Stimulated activated CD4-positive, alpha-beta T cell treated with anti-CD3 and anti-CD28 coated beads, Interleukin-15, amount 100 ng/mL, for 24 hours (primary cell): ENCODE measurements at regions not wholly inside any gene's neighbourhood (a gene's known extent, or its start where the extent isn't known, plus 50 kb on each side); places are given as distances from the start of the nearest gene placed in this dataset.

ENCODE experiments used
- DNase-seq: peaks from one replicate; pipeline ENCODE4 v3.0.0-alpha.2; 2020

DNA sequence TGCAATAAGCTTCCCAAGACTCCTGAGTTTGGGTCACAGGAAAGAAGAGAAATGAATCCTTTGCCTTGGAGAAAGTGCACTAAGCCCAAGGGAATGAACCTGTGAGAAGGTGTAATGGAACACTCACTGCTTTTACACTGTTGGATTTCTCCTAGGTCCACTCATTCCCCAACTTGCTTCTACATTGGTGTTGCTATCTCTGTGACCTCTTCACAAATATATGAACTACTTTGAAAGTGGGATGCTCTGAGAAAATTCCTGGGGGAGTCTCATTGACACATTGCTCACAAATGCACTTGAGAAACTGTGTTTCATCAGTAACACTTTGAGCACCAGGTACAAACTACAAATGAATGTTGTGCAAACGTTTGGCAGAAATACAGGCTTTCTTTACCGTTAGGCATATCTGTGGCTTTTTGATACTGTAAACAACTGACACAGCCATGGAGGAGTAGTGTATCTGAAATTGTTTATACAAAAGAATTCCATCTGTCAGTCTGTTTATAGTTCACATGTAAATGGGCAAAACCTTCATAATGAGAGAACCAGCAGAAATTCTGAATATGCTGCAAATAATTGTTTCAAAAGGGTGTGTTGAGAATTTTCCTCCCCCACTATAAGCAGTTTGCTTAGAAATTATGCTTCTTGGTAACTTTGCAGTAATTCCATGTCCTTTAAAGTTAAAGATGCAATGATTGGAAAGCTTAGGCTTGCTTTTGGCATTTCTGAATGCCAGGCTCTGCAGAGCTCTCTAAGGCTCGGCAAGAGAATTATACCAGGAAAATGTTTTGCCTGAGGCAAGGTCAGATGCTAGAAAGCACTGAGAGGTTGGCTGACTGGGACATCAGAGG, 348.5 kb upstream of the DDHD1 start:
- no peak for DNase-seq

DNA sequence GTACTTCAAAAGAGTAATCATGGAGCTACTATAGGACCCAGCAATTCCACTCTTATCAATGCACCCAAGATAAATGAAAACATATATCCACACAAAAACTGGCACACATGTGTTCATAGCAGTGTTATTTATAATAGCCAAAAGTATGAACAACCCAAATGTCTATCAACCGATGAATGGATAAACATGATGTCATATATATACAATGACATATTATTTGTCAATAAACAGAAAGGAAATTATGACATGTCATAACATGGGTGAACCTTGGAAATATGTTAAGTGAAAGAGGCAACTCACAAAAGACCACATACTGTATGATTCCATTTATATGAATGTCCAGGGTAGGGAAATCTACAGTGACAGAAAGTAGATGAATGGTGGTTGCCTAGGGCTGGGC, 347.1 kb upstream of the DDHD1 start:
- no peak for DNase-seq

DNA sequence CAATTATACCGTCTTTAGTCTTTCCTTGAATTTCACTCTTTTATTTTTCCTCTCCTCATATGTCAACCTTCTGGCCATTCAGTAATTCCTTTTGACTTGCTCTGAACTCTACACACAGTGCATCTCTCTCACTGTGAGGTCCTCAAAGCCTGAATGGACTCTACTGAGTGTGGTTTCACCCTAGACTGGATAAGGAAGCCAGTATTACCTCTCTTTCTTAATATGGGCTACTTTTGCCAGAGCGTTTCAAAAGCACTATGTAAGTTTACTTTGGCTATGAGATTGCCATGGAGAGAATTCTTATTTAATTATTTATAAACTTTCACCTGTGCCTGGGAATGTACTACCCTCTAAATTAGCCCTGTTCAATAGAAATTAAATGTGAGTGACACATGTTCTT, 343.5 kb upstream of the DDHD1 start:
- DNase-seq, result no peak

DNA sequence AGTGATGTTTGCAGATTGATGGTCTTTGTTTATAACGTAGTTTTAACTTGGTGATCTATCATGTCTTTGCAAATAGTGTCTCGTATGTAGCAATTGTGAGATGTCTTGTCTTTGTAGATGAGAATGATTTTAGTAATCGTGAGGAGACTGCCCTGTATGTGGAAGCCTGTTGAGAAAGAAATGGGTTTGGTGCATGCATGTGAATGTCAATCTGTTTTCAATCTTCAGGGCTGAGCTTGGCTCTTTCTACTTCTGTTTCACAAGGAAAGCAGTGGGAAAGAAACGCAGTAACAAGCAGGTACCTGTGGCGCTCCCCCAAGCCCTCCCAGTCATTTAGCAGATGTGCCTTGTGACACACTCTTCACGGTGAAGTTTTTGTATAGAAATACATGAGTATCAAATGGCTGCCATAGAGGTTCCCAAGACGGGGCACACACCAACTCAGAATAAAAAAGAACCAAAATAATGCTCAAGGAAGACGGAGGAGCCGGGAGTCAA, 342.8 kb upstream of the DDHD1 start:
- DNase-seq, result no peak

DNA sequence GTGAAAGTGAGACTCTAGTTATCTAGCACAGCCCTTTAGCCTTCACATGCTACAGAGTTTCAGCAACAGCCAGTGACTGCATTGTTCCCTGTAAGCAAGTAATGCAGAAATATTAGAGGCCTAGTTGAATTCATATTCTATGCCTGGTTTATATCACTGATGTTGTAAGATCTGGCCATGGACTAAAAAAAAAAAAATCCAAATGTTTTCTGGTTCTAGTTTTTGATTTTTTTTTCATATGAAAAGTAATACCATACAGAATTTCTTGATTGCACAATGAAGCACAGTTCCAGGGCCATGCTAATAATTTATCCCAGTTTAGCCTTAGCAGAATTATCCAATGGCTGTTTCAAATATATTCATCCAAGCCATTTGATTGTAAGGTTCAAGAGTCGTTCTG, 341.5 kb upstream of the DDHD1 start:
- DNase-seq, result no peak

DNA sequence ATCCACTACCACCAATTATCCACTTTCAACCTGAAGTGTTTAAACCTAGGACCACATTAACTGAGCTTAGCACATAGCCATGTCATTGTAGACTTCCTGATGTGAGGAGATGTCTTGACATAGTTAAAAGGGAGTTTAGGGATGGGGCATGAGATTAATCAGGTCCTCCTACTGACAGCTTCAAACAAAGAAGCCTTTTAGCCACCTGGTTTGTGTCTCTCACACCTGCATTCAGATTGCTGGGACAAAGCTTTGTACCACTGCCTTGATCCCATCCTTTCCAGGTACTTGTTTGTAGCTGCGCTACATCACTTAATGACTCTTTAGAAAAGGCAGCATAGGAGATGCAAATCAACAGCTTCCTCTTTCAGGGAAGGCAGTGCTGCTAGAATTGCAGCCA, 340.7 kb upstream of the DDHD1 start:
- no peak for DNase-seq

DNA sequence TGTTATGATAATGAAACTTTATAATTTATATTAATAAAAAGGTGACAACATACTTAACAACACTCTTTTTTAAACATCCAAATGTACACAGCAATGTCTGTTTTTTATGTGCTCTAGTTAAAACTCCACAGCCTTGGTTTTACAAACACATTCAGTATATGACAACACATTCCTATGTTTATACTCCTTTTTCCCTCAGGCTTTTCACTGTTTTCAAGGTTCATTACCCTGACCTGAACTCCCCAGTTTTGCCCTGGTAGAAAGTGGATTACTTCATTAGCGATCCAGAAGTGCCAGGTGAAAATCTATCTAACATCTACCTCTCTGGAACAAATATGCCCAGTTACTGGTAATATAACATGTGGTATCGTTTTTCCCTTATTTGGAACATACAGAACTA, 340.2 kb upstream of the DDHD1 start:
- DNase-seq, result no peak

DNA sequence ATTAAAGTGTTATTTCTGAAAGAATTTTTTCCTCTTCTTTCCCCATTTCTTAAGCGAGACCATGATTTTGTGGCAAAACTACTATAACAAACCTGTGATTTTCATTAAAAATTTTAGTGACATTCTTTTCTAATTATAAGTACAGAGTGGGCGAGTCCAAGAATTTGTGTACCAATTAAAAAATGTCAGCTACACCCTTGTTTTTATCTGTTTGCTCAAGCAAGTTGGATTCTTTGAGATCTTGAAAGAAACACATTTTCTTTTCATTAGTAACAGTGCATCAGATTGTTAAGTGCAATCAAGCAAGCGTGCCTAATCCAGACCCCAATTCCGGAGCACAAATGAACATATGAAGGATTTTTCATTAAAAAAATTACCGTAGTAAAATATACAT, 338.8 kb upstream of the DDHD1 start:
- no peak for DNase-seq

DNA sequence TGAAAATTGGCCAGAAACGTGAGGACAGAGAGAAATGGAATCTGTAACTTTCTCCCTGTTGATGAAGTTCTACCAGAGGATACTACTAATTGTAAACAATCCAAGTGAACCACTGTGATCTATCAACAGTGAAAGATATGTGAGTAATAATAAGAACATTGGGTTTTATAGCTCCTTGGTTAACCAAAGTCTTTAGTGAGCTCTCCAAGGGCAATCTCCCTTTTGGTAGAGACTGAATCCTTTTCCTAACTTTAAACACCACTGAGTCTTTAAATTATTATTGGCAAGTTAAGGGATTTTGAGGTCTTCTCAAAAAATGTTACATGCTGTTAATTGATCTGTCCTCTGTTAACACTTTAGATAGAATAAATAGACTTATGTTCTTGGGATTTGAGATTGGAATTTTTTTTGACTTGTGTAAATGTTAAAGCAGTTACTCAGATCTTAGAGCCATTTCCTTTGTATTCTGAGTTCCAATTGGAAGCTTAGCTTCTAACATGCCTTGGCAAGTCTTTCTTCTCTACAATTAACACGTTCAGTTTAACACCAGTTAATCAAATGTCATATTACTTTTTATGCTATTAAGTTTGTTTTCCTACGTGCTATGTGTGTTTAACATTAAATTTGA, 338.2 kb upstream of the DDHD1 start:
- no peak for DNase-seq

DNA sequence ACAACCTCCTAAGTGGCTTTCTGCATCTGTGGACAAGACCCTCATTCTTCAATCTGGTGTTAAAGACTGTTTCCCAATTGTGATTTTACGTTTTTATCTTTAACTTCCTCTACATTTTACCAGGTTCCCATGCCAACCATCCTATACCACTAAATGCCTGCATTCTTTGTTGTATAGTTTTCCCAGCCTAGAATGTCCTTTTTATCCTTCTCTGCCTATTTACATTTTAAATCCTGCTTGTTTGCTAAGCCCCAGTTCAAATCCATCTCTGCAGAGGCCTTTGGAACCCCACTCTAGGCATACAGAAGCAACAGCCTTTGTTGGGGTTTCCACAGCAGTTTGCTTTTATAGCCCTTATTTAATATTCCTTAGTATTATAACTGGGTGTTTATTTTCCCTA, 325.1 kb upstream of the DDHD1 start:
- DNase-seq, result no peak

DNA sequence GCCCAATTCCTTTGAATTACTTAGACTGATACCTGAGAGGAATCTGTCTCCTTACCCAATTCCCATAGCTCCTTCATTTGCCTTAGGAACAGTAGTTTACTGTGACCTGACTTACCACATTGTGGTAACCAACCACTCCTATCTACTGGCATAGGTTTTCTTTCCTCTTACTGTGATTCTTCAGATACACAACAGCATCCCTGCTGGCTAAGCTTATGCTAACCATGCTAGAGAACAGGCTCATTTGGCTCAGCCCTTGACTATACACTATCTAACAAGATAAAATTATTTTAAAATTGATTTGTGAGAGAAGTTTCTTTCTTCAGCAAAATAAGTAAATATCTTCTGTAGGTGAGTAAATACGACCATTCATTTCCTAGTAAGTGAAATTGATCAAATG, 320.4 kb upstream of the DDHD1 start:
- DNase-seq, result no peak

DNA sequence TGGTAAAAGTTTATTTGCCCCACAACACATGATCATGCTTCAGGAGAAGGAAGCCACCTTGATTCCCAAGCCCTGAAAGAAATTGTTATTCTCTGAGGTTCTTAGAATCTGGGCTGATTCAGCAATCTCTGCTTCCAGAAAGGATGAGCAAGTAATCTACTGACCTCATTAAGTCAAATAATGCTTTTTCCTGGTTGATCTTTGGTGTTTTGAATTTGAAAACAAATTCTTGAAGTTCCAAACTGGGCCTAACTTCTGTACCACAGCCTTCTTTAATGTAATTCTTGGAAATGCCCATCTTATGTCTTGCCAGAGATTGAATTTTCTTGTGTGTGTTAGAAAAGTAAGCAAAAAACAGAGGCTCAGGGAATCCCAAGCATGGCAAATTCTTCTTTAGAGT, 319.2 kb upstream of the DDHD1 start:
- DNase-seq, result no peak

DNA sequence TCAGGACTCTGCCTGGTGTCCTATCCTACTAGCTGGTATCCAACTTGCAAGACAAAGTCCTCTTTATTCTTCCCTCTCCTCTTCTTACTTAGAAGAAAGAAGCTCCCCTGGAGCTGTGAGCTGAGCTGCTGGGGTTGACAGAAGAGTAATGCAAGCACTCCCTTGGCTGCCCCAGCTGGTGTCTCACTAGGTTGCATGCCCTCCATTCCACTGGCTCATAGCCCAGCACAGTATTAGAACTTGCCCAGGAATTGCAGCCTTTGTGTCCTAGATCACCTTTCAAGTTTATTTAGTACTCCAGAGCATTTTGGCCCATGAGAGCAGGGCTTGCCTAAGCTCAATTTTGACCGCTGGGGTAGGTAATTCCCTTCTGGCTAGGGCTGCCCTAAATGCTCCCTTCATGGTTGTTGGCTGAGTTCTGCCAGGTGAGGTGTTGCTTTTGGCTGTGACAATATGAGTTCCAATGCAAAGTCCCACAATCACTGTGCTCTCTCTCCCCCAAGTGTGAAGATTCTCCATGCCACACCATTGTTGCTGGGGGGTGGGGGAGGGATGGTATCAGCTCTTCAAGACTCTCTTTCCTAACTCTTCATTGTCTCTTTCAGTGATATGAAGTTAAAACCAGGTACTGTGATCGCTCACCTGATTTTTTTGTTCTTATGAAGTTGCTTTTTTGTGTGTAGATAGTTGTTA, 317.4 kb upstream of the DDHD1 start:
- no peak for DNase-seq

DNA sequence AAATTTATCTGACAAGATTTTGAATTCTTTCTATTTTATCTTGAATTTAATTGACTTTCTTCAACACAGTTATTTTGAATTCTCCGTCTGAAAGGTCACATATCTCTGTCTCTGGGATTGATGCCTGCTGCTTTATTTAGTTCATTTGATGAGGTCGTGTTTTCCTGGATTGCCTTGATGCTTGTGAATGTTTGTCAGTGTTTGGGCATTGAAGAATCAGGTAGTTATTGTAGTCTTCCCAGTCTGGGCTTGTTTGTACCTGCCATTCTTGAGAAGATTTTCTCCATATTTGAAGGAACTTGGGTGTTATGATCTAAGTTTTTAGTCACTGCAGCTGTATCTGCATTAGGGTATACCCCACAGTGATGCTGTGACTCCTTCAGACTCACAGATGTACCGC, 315.8 kb upstream of the DDHD1 start:
- no peak for DNase-seq

DNA sequence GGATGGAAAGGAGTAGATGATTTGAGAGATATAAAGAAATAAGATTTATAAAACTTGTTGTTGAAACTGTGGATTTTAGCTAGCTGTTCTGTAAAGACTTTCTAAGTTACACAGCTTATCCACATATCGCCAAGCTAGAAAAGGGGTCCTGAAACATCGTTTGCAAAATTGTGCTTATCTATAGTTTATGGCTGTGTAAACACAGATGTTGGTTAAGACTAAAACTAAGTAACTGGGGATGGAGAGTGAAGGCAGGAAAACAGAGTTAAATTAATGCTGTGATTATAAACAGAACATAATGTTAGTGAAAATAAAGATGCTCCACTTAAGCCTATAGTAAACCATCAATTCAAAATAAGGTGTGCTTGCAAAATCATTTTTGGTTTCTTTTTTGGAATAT, 311.3 kb upstream of the DDHD1 start:
- DNase-seq, result no peak

DNA sequence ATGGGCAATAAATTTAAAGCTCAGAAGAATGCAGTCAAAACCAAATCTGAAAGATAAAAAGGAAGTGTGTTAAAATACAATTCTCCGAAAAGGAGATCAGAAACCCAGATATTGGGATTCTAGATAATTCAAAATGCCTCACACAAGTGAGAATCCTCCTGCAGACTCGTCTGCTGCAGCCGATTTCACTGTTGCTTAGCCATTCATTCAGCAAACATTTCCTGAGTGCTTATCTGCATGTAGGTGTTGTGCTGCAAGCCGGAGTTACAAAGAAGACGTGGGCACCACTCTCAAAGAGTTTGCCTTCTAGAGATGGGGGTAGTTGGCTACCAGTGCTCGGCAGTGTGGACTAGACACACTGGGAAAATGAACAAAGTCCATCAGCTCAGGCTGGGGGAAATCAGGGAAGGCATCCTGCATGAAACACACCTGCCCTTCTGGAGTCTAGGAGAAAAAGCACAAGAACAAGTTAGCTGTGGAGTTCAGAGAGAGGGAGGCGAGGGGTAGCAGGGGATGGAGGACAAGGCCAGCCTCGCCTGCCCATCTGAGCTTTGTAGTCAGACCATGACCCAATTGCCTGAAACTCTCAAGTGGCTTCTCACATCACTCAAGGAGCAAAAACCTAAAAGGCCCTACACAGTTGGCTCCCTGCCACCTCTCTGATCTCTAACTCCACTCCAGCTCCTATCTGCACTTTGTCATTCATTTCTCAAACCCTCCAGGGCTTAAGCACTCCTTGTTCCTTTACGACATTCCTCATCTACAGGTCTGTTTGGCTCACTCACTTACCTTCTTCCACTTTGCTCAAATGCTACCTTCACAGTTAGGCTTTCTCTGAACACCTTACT, 310.0 kb upstream of the DDHD1 start:
- no peak for DNase-seq

DNA sequence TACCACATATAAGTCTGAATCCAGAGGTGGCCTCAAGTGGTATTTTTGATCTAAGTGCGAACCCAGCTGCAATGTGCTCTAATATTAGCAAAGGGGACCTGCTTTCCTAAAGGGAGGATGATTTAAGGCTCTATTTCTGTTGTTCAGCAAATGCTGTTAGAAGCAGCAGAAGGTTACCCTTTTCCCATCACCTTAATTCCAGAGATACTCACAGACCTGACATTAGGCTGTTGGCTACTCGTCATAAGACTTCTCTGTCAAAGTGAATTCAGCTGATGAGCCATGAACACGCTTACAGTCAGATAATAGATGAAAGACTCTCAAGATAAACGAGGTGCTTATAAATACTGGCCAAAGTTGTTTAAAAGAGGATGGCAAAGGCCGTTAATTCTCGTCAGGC, 308.7 kb upstream of the DDHD1 start:
- DNase-seq, result no peak

DNA sequence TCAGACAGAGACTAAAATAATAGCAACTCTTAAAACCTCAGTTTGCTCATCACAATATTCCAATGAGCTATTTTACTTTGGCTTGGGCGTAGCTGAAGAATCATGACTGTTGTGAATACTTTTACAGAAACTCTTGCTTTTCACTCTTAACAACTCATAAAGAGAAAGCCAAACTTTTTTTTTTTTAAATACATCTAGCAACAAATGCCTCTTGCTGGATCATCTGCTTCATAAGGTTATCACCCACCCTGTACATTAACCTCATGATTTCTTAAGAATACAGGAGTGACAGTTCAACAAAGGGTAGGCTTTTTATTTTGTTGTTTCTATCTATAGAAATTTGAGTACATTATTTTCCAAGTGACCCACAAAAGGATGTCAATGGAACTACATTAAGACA, 307.4 kb upstream of the DDHD1 start:
- DNase-seq, result no peak

DNA sequence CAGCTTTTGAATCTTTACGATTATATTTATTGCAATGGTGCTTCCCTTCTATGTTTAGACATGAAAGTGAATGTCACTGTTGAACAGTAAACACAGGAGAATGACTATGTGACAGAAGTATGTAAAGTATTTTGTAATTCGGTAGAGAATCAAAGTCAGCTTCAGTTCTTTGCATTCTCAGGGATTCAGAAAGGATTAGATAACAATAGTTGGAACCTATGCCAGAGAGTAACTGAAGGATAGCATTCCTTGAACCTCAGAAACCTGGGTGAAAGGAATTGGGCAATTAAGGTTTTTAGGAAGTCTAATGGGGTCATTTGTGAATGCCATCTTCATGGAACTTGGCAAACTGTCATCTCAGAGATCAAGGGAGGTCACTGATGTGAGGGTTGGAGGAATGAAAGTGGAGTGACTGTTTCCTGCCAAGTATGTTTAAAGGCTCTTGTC, 305.3 kb upstream of the DDHD1 start:
- DNase-seq, result no peak

DNA sequence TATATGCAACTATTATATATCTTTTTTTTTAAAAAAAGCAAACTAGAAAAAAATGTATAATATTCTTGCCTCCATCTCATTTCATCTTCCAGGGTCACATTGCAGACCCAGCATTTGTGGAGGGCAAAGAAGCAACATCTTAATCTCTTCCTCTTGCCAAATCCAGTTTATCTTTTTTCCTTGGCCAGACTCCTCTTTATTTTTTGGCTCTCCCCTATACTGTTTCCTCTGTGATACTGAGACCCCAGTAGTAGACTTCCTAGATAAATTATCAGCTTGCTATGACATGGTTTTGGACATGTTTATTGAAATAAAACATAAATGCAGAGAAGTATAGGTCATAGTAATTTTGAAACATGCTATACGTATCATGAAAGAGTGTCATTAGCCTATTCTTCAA, 303.8 kb upstream of the DDHD1 start:
- DNase-seq, result no peak

DNA sequence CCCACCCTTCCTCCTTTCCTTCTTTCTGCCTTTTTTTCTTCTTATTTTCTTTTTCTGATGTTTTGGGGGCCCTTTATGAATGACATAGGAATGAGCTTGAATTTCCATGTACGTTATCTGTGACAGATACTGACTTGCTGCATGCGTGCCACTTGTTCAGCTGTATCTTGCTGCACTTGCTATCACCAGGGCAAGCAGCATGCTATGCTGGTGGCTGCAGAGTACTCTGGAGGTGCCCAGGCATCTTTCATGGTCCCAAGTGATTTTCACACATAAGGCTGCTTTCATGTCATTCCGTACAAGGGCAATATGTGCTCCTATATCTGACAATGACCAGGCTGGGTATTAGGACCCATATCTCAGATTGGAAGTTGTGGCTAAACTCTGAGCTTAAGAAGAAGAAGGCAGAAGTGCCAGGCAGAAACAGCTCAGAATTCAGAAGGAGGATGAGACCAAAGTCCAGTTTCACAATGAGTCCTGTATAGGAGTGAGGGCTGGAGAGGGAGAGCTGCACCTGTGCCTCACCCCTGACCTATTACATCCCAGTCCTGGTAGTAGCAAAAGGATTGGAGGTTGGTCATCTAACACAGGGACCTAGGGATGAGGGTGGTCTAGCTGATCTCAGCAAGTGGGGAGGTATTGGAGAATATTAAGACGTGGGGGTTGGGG, 299.0 kb upstream of the DDHD1 start:
- no peak for DNase-seq

DNA sequence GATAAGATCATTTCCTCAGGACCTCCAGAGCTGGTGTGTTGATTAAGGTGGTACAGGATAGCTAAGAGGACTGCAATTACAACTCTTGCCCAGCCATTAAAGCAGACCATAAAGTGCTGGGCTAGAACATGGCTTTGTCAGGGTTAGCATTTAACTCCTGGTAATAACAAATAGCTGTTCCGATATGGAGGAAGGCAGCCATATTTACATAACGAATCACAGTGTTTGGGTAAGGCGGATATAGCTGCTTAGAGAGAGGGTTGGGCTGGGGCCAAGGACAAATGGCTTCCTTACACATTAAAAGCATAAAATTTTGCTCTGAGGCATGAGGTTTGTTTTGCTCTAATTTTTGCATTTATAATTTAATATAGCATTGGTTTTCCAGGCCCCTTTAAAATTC, 297.7 kb upstream of the DDHD1 start:
- DNase-seq, result no peak

DNA sequence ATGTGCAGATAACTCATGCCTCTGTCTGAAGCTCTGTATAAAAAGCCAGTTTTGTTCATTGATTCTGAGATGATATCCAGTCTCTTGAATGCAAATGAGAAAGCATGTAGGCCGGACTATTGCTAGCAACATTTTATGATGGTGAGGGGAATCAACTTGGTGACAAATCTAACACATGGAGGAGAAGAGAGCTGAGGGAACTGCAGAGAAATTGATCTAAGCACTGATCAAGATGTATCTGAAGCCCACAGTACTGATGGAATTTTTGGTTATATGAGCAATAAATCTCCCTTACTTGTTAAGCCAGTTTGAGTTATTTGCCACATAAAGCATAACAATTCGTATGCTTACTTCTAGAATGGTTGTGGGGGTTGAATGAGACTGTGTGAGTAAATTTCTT, 295.6 kb upstream of the DDHD1 start:
- DNase-seq, result no peak
